ENCODE measurements at regions not wholly inside any gene's neighbourhood (a gene's known extent, or its start where the extent isn't known, plus 50 kb on each side); places are given as distances from the start of the nearest gene placed in this dataset.
A peak's percentile ranks its signal among the peaks of the same experiment; 100 is the strongest.

- Histone ChIP-seq H3K36me3 (ENCODE audit: insufficient read depth, low read length) (no peaks in the 10 kb centered on the region), H3K27ac (ENCODE audit: low read length) (no peak overlapping the region), H3K9me3 (ENCODE audit: low read length) (no peaks in the 10 kb centered on the region), H3K4me2 (ENCODE audit: low read length) (no peak overlapping the region), H3F3A (ENCODE audit: insufficient read depth, low read length, poor library complexity, severe bottlenecking) (no peaks in the 10 kb centered on the region), H3K9ac (ENCODE audit: low read length) (no peak overlapping the region), H4K20me1 (ENCODE audit: insufficient read depth) (no peaks in the 10 kb centered on the region), H2AFZ (ENCODE audit: low read depth, low read length) (no peak overlapping the region), H3K9me2 (ENCODE audit: insufficient read depth, low read length) (no peaks in the 10 kb centered on the region), H3K27me3 (ENCODE audit: insufficient read depth, low read depth, low read length) (no peaks in the 10 kb centered on the region), H3K4me3 (ENCODE audit: low read length) (no peak overlapping the region), H3K79me2 (replicated peaks; ENCODE audit: insufficient read depth, low read length) (no peaks in the 10 kb centered on the region)
- TF ChIP-seq POLR2AphosphoS5 (IDR thresholded peaks at IDR 0.05) (no peak), RAD21 (conservative IDR thresholded peaks at IDR 0.05) (no peak), SMC3 (conservative IDR thresholded peaks at IDR 0.05; ENCODE audit: poor library complexity) (no peak), REST (IDR thresholded peaks at IDR 0.05; ENCODE audit: borderline replicate concordance) (no peak), EP300 (conservative IDR thresholded peaks at IDR 0.05; ENCODE audit: poor library complexity, severe bottlenecking) (no peak), MXI1 (conservative IDR thresholded peaks at IDR 0.05; ENCODE audit: poor library complexity, severe bottlenecking) (no peak), TAF1 (IDR thresholded peaks at IDR 0.05; ENCODE audit: low read depth) (no peak), CTCF (IDR thresholded peaks at IDR 0.05; ENCODE audit: poor library complexity, severe bottlenecking) (no peak), EZH2 (IDR thresholded peaks at IDR 0.05; ENCODE audit: borderline replicate concordance, insufficient read depth, low read length, poor library complexity, severe bottlenecking) (no peak)
These were observed 1029.8 kb upstream of the TMEM132C start for GRCh38 chr12:127237151-127237550.

- H3K4me2 ChIP-seq (ENCODE audit: low read length): no peak overlapping the region
- H3K9me2 ChIP-seq (ENCODE audit: insufficient read depth, low read length): no peaks in the 10 kb centered on the region
- H3F3A ChIP-seq (ENCODE audit: insufficient read depth, low read length, poor library complexity, severe bottlenecking): no peaks in the 10 kb centered on the region
- H4K20me1 ChIP-seq (ENCODE audit: insufficient read depth): no peaks in the 10 kb centered on the region
- no peaks in the 10 kb centered on the region for H3K36me3 ChIP-seq (ENCODE audit: insufficient read depth, low read length)
- no peak overlapping the region for H3K4me3 ChIP-seq (ENCODE audit: low read length)
- no peaks in the 10 kb centered on the region for H3K79me2 ChIP-seq (replicated peaks; ENCODE audit: insufficient read depth, low read length)
- no peaks in the 10 kb centered on the region for H3K27me3 ChIP-seq (ENCODE audit: insufficient read depth, low read depth, low read length)
- H3K9ac ChIP-seq (ENCODE audit: low read length): no peak overlapping the region
- no peaks in the 10 kb centered on the region for H3K9me3 ChIP-seq (ENCODE audit: low read length)
- H2AFZ ChIP-seq (ENCODE audit: low read depth, low read length): no peak overlapping the region
- peak; percentile 37 for TF ChIP-seq POLR2AphosphoS5 (IDR thresholded peaks at IDR 0.05)
- TF ChIP-seq MXI1 (conservative IDR thresholded peaks at IDR 0.05; ENCODE audit: poor library complexity, severe bottlenecking): no peak
- TF ChIP-seq EP300 (conservative IDR thresholded peaks at IDR 0.05; ENCODE audit: poor library complexity, severe bottlenecking): peak; percentile 74
- peak overlapping the region; percentile 29 for H3K27ac ChIP-seq (ENCODE audit: low read length)
These were observed 1028.9 kb upstream of the TMEM132C start for GRCh38 chr12:127238107-127238506.

- H3K27me3 ChIP-seq (ENCODE audit: insufficient read depth, low read depth, low read length): no peaks in the 10 kb centered on the region
- H3K36me3 ChIP-seq (ENCODE audit: insufficient read depth, low read length): no peaks in the 10 kb centered on the region
- no peak overlapping the region for H2AFZ ChIP-seq (ENCODE audit: low read depth, low read length)
- H4K20me1 ChIP-seq (ENCODE audit: insufficient read depth): no peaks in the 10 kb centered on the region
- H3K9me3 ChIP-seq (ENCODE audit: low read length): no peaks in the 10 kb centered on the region
- H3K79me2 ChIP-seq (replicated peaks; ENCODE audit: insufficient read depth, low read length): no peaks in the 10 kb centered on the region
- no peak overlapping the region for H3K9ac ChIP-seq (ENCODE audit: low read length)
- H3F3A ChIP-seq (ENCODE audit: insufficient read depth, low read length, poor library complexity, severe bottlenecking): no peaks in the 10 kb centered on the region
- no peak overlapping the region for H3K4me3 ChIP-seq (ENCODE audit: low read length)
- TF ChIP-seq POLR2AphosphoS5 (IDR thresholded peaks at IDR 0.05) (no peak), CTCF (IDR thresholded peaks at IDR 0.05; ENCODE audit: poor library complexity, severe bottlenecking) (no peak), EP300 (conservative IDR thresholded peaks at IDR 0.05; ENCODE audit: poor library complexity, severe bottlenecking) (no peak), MXI1 (conservative IDR thresholded peaks at IDR 0.05; ENCODE audit: poor library complexity, severe bottlenecking) (no peak)
- no peak overlapping the region for H3K27ac ChIP-seq (ENCODE audit: low read length)
- no peak overlapping the region for H3K4me2 ChIP-seq (ENCODE audit: low read length)
- no peaks in the 10 kb centered on the region for H3K9me2 ChIP-seq (ENCODE audit: insufficient read depth, low read length)
These were observed 1027.2 kb upstream of the TMEM132C start for GRCh38 chr12:127239781-127240180.
